ENCODE measurements at regions not wholly inside any gene's neighbourhood (a gene's known extent, or its start where the extent isn't known, plus 50 kb on each side); places are given as distances from the start of the nearest gene placed in this dataset.

- H3K9me3 ChIP-seq (ENCODE audit: control insufficient read depth in 4 of 4, low read length in 3 of 4): no peaks in the 10 kb centered on the region
- WGBS: 64% methylated on average over 4 of the region's 4 CpGs
Observed at GRCh38 chr15:62278534-62278933, 113.4 kb upstream of the C2CD4B start.

More at GRCh38 chr15:62278534-62278933, 113.4 kb upstream of the C2CD4B start:
- DNase-seq (ENCODE audit: low spot score): no peak
- H3K9ac ChIP-seq (ENCODE audit: low read depth in 1 of 2, low read length in 2 of 2): no peak overlapping the region
- no peaks in the 10 kb centered on the region for H3K36me3 ChIP-seq (ENCODE audit: control insufficient read depth in 4 of 4, insufficient read depth in 3 of 4, low read depth in 1 of 4, low read length in 3 of 4)
- no peak overlapping the region for H3K4me3 ChIP-seq (ENCODE audit: low read depth in 1 of 3, low read length in 3 of 3)
- H3K27ac ChIP-seq (ENCODE audit: low read depth in 1 of 2, low read length in 2 of 2): no peak overlapping the region
- TF ChIP-seq REST (IDR thresholded peaks at IDR 0.05) (no peak), RXRA (IDR thresholded peaks at IDR 0.05) (no peak), NR2F2 (IDR thresholded peaks at IDR 0.05) (no peak), JUND (IDR thresholded peaks at IDR 0.05) (no peak), CTCF (IDR thresholded peaks at IDR 0.05; ENCODE audit: low read depth, low read length, missing input control) (no peak), FOXA1 (IDR thresholded peaks at IDR 0.05) (no peak), SP1 (IDR thresholded peaks at IDR 0.05) (no peak), ZBTB33 (IDR thresholded peaks at IDR 0.05) (no peak), TAF1 (conservative IDR thresholded peaks at IDR 0.05) (no peak), YY1 (IDR thresholded peaks at IDR 0.05) (no peak), HNF4G (IDR thresholded peaks at IDR 0.05) (no peak), ATF3 (IDR thresholded peaks at IDR 0.05) (no peak)
- peaks cover 0 to 11% (median 2%) of the 10 kb centered on the region in 4 donors for H3K4me1 ChIP-seq (ENCODE audit: control insufficient read depth in 4 of 4, insufficient read depth in 4 of 4, low read length in 3 of 4)
- H3K27me3 ChIP-seq (ENCODE audit: control insufficient read depth in 4 of 4, insufficient read depth in 4 of 4, low read length in 3 of 4): no peaks in the 10 kb centered on the region

Data from liver (tissue), 8 donors.